Hepatocyte (in vitro differentiated cells): ENCODE measurements at regions not wholly inside any gene's neighbourhood (a gene's known extent, or its start where the extent isn't known, plus 50 kb on each side); places are given as distances from the start of the nearest gene placed in this dataset.

ENCODE experiments used
- EZH2 ChIP-seq: fragments of 200-600 bp; sonication (generic); IDR thresholded peaks from 2 replicates; pipeline ENCODE4 v1.6.1; 2016; ENCODE audit warnings: antibody characterized with exemption, mild to moderate bottlenecking, borderline replicate concordance
- EZH2phosphoT487 ChIP-seq: fragments of 200-600 bp; sonication (generic); IDR thresholded peaks from one replicate; pipeline ENCODE4 v1.6.1; 2018; ENCODE audit warnings: antibody characterized with exemption, mild to moderate bottlenecking, low read depth, moderate library complexity; ENCODE audit not compliant: unreplicated experiment, severe bottlenecking
- TF ChIP-seq, protein P1 (sequence below): fragments of 200-600 bp; sonication (generic); IDR thresholded peaks from 2 replicates; pipeline ENCODE4 v1.5.1; 2016; ENCODE audit warnings: antibody characterized with exemption, mild to moderate bottlenecking; ENCODE audit not compliant: poor library complexity

DNA sequence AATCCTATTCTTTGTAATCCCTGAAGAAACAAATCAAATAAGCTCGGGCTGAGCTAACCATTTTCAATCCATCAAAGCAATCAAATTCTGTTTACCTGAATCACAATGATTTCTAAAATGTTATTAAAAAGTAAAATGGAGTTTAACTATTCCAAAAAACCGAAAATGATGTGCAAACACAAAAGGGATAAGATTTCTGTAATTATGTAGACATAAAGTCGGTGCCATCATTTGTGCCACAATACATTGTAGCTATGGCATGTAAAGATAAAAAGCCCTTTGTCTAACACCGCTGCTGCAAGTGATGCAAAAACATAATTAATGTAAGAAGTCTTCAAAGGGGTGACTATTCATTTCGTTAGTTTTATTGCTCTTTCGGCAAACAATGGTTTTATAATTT is 125.1 kb upstream of the FAM204A start:
- TF ChIP-seq, protein P1, sequence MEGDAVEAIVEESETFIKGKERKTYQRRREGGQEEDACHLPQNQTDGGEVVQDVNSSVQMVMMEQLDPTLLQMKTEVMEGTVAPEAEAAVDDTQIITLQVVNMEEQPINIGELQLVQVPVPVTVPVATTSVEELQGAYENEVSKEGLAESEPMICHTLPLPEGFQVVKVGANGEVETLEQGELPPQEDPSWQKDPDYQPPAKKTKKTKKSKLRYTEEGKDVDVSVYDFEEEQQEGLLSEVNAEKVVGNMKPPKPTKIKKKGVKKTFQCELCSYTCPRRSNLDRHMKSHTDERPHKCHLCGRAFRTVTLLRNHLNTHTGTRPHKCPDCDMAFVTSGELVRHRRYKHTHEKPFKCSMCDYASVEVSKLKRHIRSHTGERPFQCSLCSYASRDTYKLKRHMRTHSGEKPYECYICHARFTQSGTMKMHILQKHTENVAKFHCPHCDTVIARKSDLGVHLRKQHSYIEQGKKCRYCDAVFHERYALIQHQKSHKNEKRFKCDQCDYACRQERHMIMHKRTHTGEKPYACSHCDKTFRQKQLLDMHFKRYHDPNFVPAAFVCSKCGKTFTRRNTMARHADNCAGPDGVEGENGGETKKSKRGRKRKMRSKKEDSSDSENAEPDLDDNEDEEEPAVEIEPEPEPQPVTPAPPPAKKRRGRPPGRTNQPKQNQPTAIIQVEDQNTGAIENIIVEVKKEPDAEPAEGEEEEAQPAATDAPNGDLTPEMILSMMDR, result no peak
- TF ChIP-seq EZH2, result no peak
- no peak for TF ChIP-seq EZH2phosphoT487
